ENCODE measurements at regions not wholly inside any gene's neighbourhood (a gene's known extent, or its start where the extent isn't known, plus 50 kb on each side); places are given as distances from the start of the nearest gene placed in this dataset.

DNA sequence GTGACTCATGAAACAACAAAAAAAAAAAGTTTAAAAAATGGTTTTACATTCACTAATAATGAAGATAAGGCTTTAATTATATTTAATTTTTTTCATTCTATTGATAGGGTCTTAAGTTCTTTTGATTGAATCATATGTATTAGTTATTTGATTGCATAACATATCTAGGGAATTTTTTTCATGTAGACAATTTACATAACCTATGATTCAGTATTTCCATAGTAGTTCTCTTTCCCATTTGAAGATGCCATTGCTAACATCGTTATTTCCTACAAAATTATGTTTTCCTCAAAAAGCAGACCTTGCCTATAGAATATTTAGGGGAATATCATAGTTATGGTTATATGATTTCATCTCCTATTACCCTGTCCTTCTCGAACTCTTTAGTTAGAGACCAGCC is 463.4 kb downstream of the TFAP2B start:
- Histone ChIP-seq H3K4me1 (ENCODE audit: low read length) (no peaks in the 10 kb centered on the region), H3K79me2 (ENCODE audit: low read length) (no peaks in the 10 kb centered on the region), H3K27me3 (replicated peaks; ENCODE audit: insufficient read depth, low read length) (no peaks in the 10 kb centered on the region), H3K27ac (ENCODE audit: low read length) (no peak overlapping the region), H3F3A (ENCODE audit: insufficient read depth, low read length) (no peaks in the 10 kb centered on the region), H2AFZ (ENCODE audit: low read length) (no peak overlapping the region), H3K9me3 (replicated peaks; ENCODE audit: insufficient read depth, low read length) (no peaks in the 10 kb centered on the region), H4K20me1 (ENCODE audit: insufficient read depth, low read length) (no peaks in the 10 kb centered on the region), H3K9me2 (replicated peaks; ENCODE audit: insufficient read depth, low read length) (no peaks in the 10 kb centered on the region), H3K9ac (ENCODE audit: low read length) (no peak overlapping the region), H3K4me2 (ENCODE audit: low read depth, low read length) (no peak overlapping the region), H3K4me3 (ENCODE audit: low read length) (no peak overlapping the region), H3K36me3 (replicated peaks; ENCODE audit: insufficient read depth, low read length) (no peaks in the 10 kb centered on the region)
- no peak for DNase-seq
- TF ChIP-seq EZH2 (optimal IDR thresholded peaks at IDR 0.05; ENCODE audit: low read depth, low read length) (no peak), EZH2phosphoT487 (IDR thresholded peaks at IDR 0.05; ENCODE audit: low read length) (no peak)
- TF ChIP-seq, protein P1, sequence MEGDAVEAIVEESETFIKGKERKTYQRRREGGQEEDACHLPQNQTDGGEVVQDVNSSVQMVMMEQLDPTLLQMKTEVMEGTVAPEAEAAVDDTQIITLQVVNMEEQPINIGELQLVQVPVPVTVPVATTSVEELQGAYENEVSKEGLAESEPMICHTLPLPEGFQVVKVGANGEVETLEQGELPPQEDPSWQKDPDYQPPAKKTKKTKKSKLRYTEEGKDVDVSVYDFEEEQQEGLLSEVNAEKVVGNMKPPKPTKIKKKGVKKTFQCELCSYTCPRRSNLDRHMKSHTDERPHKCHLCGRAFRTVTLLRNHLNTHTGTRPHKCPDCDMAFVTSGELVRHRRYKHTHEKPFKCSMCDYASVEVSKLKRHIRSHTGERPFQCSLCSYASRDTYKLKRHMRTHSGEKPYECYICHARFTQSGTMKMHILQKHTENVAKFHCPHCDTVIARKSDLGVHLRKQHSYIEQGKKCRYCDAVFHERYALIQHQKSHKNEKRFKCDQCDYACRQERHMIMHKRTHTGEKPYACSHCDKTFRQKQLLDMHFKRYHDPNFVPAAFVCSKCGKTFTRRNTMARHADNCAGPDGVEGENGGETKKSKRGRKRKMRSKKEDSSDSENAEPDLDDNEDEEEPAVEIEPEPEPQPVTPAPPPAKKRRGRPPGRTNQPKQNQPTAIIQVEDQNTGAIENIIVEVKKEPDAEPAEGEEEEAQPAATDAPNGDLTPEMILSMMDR (IDR thresholded peaks at IDR 0.05; ENCODE audit: low read length), result no peak

DNA sequence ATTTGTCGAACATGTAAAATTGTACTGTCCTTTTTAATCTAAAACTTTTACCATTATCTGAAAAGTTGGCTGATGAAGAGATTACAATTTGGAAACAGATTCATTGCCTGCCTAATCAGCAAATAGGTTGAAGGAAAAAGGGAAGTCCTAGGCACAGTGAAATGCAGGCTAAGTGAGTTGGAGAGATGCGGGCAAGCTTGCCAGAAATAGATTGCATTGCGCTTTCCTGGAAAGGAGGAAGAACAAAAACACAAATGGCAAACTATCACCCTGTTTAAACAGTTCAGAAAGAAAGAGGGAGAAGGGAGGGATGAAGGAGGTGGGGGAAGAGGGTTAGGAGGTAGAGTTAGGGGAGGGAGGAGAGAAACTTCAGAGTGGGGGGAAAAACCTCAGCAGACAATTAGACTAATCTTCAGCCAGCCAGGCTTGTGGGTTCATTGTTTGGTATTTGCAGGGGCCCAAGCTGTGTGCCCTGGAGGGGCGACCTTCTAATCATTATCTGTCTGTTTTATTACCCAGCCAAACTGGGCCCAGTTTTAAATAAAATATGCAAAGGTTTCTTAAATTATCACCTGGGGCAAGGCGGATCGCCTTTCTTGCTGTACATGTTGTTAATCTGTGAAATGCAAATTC is 465.2 kb downstream of the TFAP2B start:
- no peak overlapping the region for H3K4me2 ChIP-seq (ENCODE audit: low read depth, low read length)

DNA sequence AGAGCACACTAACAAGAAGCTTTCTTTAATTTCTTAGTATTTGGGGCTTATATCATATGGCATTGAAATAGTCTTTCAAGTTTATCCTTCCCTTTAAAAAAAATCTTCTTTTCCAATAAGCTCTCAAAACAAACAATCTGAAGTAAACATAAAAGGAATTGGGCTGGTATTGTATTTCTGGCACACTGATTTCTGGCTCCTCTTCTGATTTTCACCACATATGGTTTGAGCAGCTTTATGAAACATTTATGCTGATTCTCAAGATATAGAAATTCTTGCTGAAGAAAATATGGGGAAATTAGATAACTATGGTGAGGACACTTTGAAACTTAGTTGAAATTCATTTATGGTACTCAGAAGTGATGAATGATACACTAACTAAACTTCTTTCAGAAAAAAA is 467.2 kb downstream of the TFAP2B start:
- TF ChIP-seq EZH2 (optimal IDR thresholded peaks at IDR 0.05; ENCODE audit: low read depth, low read length) (no peak), EZH2phosphoT487 (IDR thresholded peaks at IDR 0.05; ENCODE audit: low read length) (no peak)
- TF ChIP-seq, protein P1 (IDR thresholded peaks at IDR 0.05; ENCODE audit: low read length), result no peak
- Histone ChIP-seq H3K36me3 (replicated peaks; ENCODE audit: insufficient read depth, low read length) (no peaks in the 10 kb centered on the region), H3K4me3 (ENCODE audit: low read length) (no peak overlapping the region), H3K9ac (ENCODE audit: low read length) (no peak overlapping the region), H3K9me3 (replicated peaks; ENCODE audit: insufficient read depth, low read length) (no peaks in the 10 kb centered on the region; the same call in 1 of the 2 replicates), H3K4me2 (ENCODE audit: low read depth, low read length) (no peak overlapping the region), H3K79me2 (ENCODE audit: low read length) (no peaks in the 10 kb centered on the region), H3F3A (ENCODE audit: insufficient read depth, low read length) (no peaks in the 10 kb centered on the region), H3K27me3 (replicated peaks; ENCODE audit: insufficient read depth, low read length) (no peaks in the 10 kb centered on the region), H3K9me2 (replicated peaks; ENCODE audit: insufficient read depth, low read length) (no peaks in the 10 kb centered on the region), H4K20me1 (ENCODE audit: insufficient read depth, low read length) (no peaks in the 10 kb centered on the region), H3K4me1 (ENCODE audit: low read length) (no peaks in the 10 kb centered on the region), H2AFZ (ENCODE audit: low read length) (no peak overlapping the region), H3K27ac (ENCODE audit: low read length) (no peak overlapping the region)
- no peak for DNase-seq

More for the DNA sequence above, 465.2 kb downstream of the TFAP2B start:
- Histone ChIP-seq H3K9me2 (replicated peaks; ENCODE audit: insufficient read depth, low read length) (no peaks in the 10 kb centered on the region), H3K4me1 (ENCODE audit: low read length) (no peaks in the 10 kb centered on the region), H3K36me3 (replicated peaks; ENCODE audit: insufficient read depth, low read length) (no peaks in the 10 kb centered on the region), H3K79me2 (ENCODE audit: low read length) (no peaks in the 10 kb centered on the region), H3F3A (ENCODE audit: insufficient read depth, low read length) (no peaks in the 10 kb centered on the region), H2AFZ (ENCODE audit: low read length) (no peak overlapping the region), H3K4me3 (ENCODE audit: low read length) (no peak overlapping the region), H3K27me3 (replicated peaks; ENCODE audit: insufficient read depth, low read length) (no peaks in the 10 kb centered on the region), H3K9me3 (replicated peaks; ENCODE audit: insufficient read depth, low read length) (no peaks in the 10 kb centered on the region), H4K20me1 (ENCODE audit: insufficient read depth, low read length) (no peaks in the 10 kb centered on the region), H3K27ac (ENCODE audit: low read length) (no peak overlapping the region), H3K9ac (ENCODE audit: low read length) (no peak overlapping the region)
- DNase-seq, result no peak
- TF ChIP-seq, protein P1 (IDR thresholded peaks at IDR 0.05; ENCODE audit: low read length), result no peak
- TF ChIP-seq EZH2phosphoT487 (IDR thresholded peaks at IDR 0.05; ENCODE audit: low read length), result no peak
- TF ChIP-seq EZH2 (optimal IDR thresholded peaks at IDR 0.05; ENCODE audit: low read depth, low read length), result no peak
